Spleen (tissue), 7 donors: ENCODE measurements at regions not wholly inside any gene's neighbourhood (a gene's known extent, or its start where the extent isn't known, plus 50 kb on each side); places are given as distances from the start of the nearest gene placed in this dataset.

Source experiments
- POLR2AphosphoS5 ChIP-seq, 3 donors: sonication (generic); formaldehyde crosslinking; IDR thresholded peaks; one replicate each; pipeline ENCODE4 v1.5.1; 2017; ENCODE audit warnings: antibody characterized with exemption in 3 of 3
- TF ChIP-seq, protein P1 (sequence below), 11 experiments: fragments of 200-600 bp in 7 of 11; fragments of 450-650 bp in 4 of 11; sonication (generic) in 4 of 11; IDR thresholded peaks in 8 of 11; conservative IDR thresholded peaks in 3 of 11; 1 replicate in 7 of 11; 2 replicates in 4 of 11; pipeline versions ENCODE4 v1.4.0 to v1.8.0; 2016 to 2021; ENCODE audit warnings: antibody characterized with exemption in 11 of 11, inconsistent platforms in 4 of 11, mild to moderate bottlenecking in 1 of 11
- donor health status: DM: no; HTN: no; CAD: no; lungs with moderate emphysema.
- donor health status: DM: no; HTN: no; CAD: no.
- donor health status: DM: no; HTN: no; CAD: no.

DNA sequence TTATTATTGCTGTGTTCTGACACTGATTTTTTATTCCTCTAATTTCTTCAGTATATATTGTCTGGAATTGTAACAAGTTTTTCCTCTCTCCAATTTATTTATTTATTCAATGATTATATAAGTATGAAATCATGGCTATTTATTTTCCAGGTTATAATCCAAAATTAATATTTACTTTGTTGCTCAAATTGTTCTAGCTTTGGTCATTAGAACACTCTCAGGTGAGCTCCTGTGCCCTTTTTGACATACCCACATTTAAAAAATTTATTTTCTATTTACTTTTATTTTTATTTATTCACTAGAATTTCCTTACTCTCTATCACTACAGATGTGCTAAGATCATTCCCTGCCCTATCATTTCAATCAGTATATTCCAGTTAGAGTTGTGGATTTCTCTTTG, 70.2 kb downstream of the PPP1R2C start:
- TF ChIP-seq, protein P1, sequence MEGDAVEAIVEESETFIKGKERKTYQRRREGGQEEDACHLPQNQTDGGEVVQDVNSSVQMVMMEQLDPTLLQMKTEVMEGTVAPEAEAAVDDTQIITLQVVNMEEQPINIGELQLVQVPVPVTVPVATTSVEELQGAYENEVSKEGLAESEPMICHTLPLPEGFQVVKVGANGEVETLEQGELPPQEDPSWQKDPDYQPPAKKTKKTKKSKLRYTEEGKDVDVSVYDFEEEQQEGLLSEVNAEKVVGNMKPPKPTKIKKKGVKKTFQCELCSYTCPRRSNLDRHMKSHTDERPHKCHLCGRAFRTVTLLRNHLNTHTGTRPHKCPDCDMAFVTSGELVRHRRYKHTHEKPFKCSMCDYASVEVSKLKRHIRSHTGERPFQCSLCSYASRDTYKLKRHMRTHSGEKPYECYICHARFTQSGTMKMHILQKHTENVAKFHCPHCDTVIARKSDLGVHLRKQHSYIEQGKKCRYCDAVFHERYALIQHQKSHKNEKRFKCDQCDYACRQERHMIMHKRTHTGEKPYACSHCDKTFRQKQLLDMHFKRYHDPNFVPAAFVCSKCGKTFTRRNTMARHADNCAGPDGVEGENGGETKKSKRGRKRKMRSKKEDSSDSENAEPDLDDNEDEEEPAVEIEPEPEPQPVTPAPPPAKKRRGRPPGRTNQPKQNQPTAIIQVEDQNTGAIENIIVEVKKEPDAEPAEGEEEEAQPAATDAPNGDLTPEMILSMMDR (IDR thresholded peaks at IDR 0.05 in 8 of 11, conservative IDR thresholded peaks at IDR 0.05 in 3 of 11), result no peak
- TF ChIP-seq POLR2AphosphoS5 (IDR thresholded peaks at IDR 0.05), result no peak
